GM12875 (cell line): ENCODE measurements at regions not wholly inside any gene's neighbourhood (a gene's known extent, or its start where the extent isn't known, plus 50 kb on each side); places are given as distances from the start of the nearest gene placed in this dataset.

Experiments used
- H3K4me3 ChIP-seq: one replicate; pipeline ENCODE4 v1.5.1; 2011; ENCODE audit warnings: low read depth, low read length, control low read depth
- CTCF ChIP-seq: IDR thresholded peaks from 2 replicates; pipeline ENCODE4 v1.5.1; 2011; ENCODE audit warnings: low read depth, mild to moderate bottlenecking, control low read depth, inconsistent platforms, low read length, moderate library complexity, borderline replicate concordance; ENCODE audit not compliant: insufficient read depth

GRCh38 chr4:132264176-132264575 lies 884.9 kb upstream of the PCDH10 start:
- H3K4me3 ChIP-seq: no peak overlapping the region
- no peak for TF ChIP-seq CTCF

- H3K4me3 ChIP-seq: no peak overlapping the region
- no peak for TF ChIP-seq CTCF
Observed at GRCh38 chr4:132266374-132266773, 882.7 kb upstream of the PCDH10 start.

- no peak overlapping the region for H3K4me3 ChIP-seq
- no peak for TF ChIP-seq CTCF
Observed at GRCh38 chr4:132267321-132267720, 881.8 kb upstream of the PCDH10 start.

GRCh38 chr4:132269303-132269990 lies 879.6 kb upstream of the PCDH10 start:
- no peak overlapping the region for H3K4me3 ChIP-seq
- TF ChIP-seq CTCF: no peak

- TF ChIP-seq CTCF: no peak
- H3K4me3 ChIP-seq: no peak overlapping the region
Observed at GRCh38 chr4:132275583-132276121, 873.4 kb upstream of the PCDH10 start.

- no peak overlapping the region for H3K4me3 ChIP-seq
- no peak for TF ChIP-seq CTCF
Observed at GRCh38 chr4:132276185-132276584, 872.9 kb upstream of the PCDH10 start.

- TF ChIP-seq CTCF: no peak
- no peak overlapping the region for H3K4me3 ChIP-seq
Observed at GRCh38 chr4:132276989-132277388, 872.1 kb upstream of the PCDH10 start.
